Vagina (tissue), 2 donors: ENCODE measurements at regions not wholly inside any gene's neighbourhood (a gene's known extent, or its start where the extent isn't known, plus 50 kb on each side); places are given as distances from the start of the nearest gene placed in this dataset.
"Not testable (repeated sequence)": the region's sequence is repeated elsewhere in the genome, so short reads cannot be mapped to it uniquely, and the experiment has no call there.

Experiments used
- CTCF ChIP-seq, 3 experiments: fragments of 450-650 bp in 2 of 3; fragments of 200-600 bp in 1 of 3; sonication (generic) in 1 of 3; IDR thresholded peaks; one replicate each; pipeline ENCODE4 v1.5.1; 2017 to 2019; ENCODE audit warnings: antibody characterized with exemption in 3 of 3, mild to moderate bottlenecking in 2 of 3, moderate library complexity in 2 of 3
- POLR2A ChIP-seq, 2 donors: fragments of 450-650 bp; IDR thresholded peaks; one replicate each; pipeline ENCODE4 v1.6.1; 2017; ENCODE audit warnings: antibody characterized with exemption in 2 of 2, mild to moderate bottlenecking in 2 of 2, moderate library complexity in 2 of 2

- not testable (repeated sequence) for TF ChIP-seq POLR2A, CTCF (IDR thresholded peaks at IDR 0.05)
Observed at GRCh38 chr1:157255891-157256290, 117.7 kb upstream of the ETV3 start.
